GM13977 (cell line): ENCODE measurements at regions not wholly inside any gene's neighbourhood (a gene's known extent, or its start where the extent isn't known, plus 50 kb on each side); places are given as distances from the start of the nearest gene placed in this dataset.

Experiments used
- DNase-seq: peaks from one replicate; pipeline ENCODE4 v3.0.0; 2012; ENCODE audit warnings: low spot score
- CTCF ChIP-seq: IDR thresholded peaks from 2 replicates; pipeline ENCODE4 v1.5.1; 2012; ENCODE audit warnings: mild to moderate bottlenecking, control low read depth; ENCODE audit not compliant: insufficient read depth; ENCODE audit errors: extremely low read depth, missing control alignments
- in situ Hi-C: fragments of 300-500 bp; cut with MboI; formaldehyde crosslinking; loops from one replicate; pipeline ENCODE4 v1.12.0; 2022; ENCODE audit warnings: low sequenced_read_pairs, low pct_unique_long_range_greater_than_20kb, mixed read lengths, inconsistent platforms; ENCODE audit not compliant: unreplicated experiment

- no peak for DNase-seq
- no peak for TF ChIP-seq CTCF
- in situ Hi-C loops = no loop called here
Observed at GRCh38 chr7:13041368-13041988, 354.0 kb downstream of the ARL4A start.

DNA sequence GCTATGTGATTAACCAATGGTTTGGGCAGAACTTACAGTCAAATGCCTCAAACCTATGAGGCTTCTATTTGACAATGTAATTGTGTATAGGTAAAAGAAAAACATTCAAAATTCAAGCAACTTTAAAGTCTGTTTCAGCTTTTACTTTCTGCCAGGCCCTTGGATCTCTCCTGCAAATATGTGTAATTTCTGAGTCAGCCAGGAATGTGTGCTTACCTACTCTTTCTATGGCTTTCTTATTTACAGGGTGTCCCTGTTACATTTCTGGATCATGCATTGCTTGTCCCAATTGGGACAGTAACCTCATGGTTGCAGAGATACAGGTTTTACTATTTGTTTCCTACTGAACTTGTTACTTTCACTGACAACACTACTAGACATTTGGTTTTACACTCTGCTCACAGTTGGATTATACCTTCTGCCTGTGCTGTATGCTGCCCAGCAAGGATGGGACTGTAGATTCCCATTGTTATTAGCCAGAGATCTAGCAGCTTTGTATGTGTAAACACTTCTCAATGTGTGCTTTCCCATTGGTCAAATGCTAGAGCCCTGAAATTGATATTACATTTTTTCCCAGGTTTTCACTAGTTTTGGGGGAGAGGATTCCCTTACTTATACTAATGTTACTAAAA is 355.3 kb downstream of the ARL4A start:
- TF ChIP-seq CTCF = no peak
- in situ Hi-C loops = no loop called here
- DNase-seq = no peak

DNA sequence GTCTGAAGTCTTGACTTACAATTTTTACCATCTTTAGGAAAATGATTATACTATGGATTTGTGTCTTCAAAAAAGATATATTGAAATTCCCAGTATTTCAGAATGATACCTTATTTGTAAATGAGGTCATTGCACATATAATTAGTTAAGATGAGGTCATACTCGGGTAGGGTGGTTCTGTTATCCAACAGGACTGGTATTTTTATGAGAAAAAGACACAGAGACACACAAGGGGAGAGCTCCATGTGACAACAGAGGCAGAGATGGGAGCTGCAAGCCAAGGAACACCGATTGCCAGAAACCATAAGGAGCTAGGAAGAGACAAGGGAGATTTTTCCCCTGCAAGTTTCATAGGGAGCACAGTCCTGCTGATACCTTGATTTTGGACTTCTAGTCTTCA is 356.9 kb downstream of the ARL4A start:
- in situ Hi-C loops = no loop called here
- no peak for DNase-seq

DNA sequence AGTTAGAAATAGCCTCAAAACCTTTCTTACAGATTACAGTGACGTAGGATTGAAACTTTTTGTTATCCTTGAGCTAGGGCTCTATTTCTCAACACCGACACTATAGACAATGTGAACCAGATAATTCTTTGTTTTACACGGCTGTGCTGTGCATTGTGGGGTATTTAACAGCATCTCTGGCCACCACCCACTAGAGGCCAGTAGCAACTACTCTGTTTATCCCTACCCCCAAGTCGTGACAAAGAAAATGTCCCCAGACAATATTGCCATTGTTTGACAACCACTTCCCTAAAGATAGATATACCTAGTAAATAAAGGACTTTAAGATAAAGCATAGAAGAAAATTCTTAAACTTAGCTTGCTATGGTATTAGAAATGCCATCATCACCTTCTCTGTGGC is 359.6 kb downstream of the ARL4A start:
- in situ Hi-C loops = no loop called here
- no peak for DNase-seq
- no peak for TF ChIP-seq CTCF

More for the DNA sequence above, 356.9 kb downstream of the ARL4A start:
- no peak for TF ChIP-seq CTCF

DNA sequence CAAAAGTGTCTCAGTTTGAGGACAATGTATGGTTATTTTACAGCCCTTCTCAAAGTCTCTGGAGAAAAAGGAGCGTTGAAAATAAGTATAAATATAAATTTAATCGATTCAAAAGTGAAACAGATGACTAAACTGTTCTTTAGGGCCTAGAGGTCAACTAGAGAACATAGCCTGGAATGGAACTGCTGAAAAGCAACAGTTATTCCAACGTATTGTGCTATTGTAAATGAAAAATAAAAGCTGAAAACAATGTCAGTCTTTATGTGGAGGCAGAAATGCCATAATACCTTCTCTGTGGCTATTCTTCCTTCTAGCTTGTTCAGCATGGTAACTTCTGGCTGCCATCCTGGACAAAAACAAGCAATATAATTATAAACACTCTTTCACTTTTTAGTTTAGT is 362.5 kb downstream of the ARL4A start:
- TF ChIP-seq CTCF = no peak
- in situ Hi-C loops = no loop called here
- no peak for DNase-seq

DNA sequence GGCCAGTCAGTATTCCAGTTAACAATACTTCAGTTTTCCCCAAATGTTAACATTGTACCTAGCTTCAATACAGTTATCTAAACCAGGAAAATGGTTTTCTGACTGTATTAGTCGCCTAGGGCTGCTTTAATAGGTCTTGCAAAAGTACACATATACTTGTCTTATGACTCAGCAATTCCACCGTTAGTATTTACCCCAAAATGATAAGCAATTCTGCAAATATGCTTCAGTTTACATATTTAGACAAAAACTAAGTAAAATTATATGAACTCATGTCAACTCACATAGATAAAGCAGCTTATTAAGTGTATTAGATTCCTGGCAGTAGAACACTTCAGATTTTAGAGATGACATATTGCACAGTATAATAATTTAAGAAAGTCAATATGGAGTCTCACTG is 363.3 kb downstream of the ARL4A start:
- no peak for TF ChIP-seq CTCF
- no peak for DNase-seq
- in situ Hi-C loops = no loop called here
